ENCODE measurements at regions not wholly inside any gene's neighbourhood (a gene's known extent, or its start where the extent isn't known, plus 50 kb on each side); places are given as distances from the start of the nearest gene placed in this dataset.

DNA sequence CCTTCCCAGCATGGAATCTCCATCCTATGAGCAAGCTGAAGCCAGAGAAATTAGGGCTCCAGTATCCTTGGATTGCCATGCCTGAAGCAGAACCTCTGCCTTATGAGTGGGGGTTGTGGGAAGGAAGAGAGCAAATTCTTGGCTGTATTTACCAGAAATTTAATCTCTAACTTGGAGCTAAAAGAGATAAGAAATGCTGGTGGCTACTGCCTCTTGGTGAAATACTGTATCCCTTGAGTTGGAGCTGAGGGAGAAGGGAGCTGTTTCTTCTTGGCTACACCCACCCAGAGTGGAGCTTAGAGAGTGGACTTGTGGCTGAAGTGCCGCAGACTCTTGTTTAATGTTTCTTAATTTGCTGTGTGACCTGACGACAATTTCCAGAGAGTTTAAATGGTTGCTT, 447.3 kb downstream of the ARHGEF28 start:
- no peak for DNase-seq

DNA sequence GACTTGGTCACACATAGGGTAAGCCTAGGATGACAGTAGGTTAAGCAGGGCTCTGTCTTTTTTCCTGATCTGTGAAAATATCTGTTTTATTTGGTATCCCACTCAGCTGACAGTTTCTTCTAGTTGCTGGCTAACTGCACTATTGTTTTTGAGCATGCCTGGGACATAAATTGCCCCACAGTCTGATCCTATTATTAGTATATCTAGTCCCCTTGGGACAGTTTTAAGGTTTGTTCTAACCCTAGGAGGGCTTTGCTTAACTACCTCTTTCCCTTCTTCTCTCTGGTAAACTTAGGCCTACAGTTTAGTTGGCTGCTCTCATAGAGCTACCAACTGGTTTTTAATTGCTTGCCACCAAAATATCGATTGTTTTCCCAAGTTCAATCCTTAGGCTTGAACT, 446.6 kb downstream of the ARHGEF28 start:
- DNase-seq: no peak

DNA sequence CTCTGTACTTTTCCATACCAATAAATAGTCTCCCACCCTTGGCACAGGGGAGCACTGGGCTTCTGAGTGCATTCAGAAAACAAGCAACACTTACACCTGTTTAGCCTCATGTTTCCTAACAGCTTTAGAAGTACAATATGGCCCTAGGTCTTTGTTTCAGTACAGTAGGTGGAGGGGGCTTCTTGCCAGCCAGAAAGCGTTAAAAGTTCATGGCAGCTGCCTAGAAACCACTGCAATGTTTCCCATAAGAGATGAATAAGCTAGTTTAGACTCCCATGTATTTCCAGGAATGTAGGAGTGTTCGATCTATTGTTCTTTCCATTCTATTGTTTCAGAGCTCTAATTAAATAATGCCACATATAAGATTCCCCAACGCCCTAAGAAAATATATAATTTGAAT, 444.8 kb downstream of the ARHGEF28 start:
- no peak for DNase-seq

DNA sequence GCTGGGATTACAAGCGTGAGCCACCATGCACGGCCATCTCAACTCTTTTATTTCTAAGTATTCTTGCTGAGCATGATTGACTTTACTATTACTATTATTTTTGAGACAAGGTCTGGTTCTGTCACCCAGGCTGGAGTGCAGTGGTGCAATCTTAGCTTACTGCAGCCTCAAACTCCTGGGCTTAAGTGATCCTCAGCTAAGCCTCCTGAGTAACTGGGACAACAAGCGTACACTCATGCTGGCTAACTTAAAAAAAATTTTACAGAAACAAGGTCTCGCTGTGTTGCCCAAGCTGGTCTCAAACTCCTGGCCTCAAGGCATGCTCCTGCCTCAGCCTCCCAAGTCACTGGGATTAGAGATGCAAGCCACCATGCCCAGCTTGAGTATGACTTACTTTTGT, 443.7 kb downstream of the ARHGEF28 start:
- no peak for DNase-seq

DNA sequence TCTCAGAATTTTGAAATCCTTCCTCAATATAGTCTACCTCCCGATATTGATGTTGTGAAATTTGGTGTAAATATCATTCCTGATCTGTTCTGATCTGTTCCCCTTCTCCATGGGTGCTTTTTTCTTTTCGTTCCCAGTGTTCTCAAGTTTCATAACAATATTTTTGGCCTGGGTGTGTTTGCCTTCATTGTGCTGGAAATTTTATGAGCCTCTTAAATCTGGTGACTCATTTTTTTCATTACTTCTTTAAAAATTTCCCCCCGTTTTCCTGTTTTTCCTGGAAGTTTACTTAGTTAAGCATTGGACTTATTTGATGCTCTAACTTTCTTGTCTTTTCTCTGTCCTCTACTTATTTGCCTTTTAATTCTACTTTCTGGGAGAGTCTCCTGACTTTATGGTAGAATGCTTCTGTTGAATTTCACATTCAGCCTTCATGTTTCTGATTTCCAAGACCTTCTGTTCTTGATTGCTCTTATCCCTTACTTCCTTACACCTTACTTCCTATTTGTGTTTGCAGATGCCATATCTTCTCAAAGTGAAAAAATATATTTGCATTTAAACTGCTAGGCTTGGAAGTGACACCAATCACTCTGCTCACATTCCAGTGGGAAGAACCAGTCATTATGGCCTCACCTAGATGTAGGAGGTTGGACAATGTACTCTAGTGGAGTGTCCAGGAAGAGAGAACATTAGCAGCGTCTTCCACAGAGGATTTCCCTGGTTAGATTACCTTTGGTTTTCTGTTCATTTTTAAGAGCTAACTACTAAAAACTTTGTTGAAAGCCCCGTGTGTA, 441.9 kb downstream of the ARHGEF28 start:
- DNase-seq: no peak

DNA sequence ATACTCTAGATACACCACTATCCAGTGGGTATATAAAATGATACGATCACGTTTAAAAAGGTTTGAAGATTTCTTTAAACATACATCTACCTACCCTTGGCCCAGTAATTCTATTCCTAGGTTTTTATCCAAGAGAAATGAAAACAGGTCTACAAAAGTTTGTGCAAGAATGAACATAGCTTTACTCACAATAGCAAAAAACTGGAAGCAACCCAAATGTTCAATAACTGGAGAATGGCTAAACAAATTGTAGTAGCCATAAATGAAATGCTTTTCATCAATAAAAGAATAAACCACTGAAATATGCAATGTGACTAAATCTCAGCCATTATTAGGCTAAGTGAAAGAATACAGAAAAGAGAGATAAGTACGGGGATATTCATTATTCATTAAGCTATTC, 438.9 kb downstream of the ARHGEF28 start:
- no peak for DNase-seq

DNA sequence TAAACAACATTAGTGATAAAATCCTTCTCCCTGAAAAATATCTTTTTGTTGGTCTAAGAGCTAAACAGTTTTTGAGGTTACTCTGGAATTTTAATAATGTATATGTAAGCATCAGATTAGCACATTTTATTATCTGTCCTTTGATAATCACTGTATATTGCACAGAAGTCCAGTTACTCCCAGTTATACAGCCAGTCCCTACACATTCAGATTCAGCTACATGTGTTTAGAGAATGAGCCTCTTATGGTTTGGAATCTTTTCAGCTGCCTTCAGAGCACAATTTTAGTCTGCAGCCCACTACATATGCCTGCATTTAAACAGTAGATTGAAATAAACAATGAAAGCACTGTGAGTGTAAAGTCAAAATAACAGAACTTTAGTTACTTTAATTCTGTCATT, 438.2 kb downstream of the ARHGEF28 start:
- DNase-seq: no peak

DNA sequence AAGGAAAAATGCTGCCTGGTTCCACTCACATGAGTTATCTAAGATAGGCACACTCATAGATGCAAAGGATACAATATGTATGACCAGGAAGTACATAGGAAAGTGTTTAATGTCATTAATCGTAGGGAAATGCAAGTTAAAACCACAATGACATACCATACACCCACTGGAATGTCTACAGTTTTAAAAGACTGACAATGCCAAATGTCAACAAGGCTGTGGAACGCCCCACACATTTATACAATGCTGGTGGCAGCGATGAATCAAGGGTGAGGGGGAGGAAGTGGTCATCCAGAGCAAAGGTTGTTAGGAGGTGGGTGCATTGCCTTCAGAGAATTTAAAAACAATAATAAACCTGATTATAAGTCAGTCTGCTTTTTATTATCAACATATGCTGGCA, 437.8 kb downstream of the ARHGEF28 start:
- DNase-seq: no peak

DNA sequence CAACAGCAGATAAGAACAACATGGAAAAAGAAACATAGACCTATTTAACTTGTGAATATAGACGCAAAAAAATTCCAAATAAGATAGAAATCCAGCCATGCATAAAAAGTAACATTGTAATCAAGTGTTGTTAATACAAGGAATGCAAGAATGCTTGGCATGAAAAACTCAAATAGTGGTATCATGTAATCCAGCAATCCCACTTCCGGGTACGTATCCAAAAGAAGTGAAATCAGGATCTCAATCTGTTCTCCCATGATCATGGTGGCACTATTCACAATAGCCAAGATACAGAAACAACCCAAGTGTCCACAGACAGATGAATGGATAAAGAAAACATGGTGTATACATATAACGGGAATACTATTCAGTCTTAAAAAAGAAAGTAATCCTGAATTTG, 437.4 kb downstream of the ARHGEF28 start:
- DNase-seq: no peak

DNA sequence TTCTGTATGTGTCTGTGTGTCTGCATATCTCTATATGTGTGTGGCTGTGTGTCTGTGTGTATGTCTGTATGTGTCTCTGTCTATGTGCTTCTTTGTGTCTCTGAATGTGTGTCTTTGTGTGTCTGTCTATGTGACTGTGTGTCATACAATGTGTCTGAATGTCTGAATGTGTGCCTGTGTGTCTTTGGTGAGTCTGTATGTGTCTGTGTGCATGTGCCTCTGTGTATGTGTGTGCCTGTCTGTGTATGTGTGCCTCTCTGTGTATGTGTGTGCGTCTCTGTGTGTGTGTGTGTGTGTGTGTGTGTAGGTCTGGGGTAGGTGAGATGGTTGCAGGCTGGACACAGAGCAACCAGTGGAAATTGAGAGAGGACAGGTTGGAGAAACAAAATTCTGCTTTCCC, 435.3 kb downstream of the ARHGEF28 start:
- no peak for DNase-seq

DNA sequence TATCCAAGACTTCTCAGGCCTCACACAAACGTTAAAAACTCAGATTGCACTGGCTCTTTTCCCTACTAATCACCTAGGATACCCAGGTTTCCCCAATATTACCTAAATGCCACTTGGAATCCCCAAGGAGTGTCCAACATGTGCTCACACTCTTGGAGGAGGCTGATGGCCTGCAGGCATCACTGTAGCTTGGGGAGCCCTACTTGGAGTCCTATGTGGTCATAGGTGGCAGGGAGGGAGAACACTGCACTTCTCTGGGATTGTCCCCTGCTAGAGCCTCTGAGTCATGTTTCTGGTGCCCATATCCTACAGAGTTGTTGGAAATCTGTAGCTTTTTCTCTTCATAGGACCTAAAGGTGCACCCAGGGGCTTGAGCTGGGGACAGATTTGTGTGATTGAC, 433.7 kb downstream of the ARHGEF28 start:
- no peak for DNase-seq

DNA sequence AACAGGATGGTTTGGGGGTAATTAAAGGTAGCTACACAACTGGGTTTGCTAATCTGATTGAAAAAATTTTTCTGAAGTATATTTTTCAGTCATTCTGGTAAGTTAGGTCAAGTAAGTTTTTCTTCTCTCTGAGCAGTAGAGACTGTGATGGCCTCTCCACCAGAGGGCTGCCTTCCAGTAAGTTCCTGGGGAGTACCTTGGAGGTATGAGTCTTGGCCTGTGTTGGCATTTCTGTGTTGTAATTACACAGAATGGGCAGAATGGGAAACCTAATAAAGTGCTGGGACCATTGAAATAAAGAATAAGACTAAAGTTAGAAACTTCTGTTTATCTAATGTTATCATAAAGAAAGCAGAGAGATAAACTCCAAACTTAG, 430.8 kb downstream of the ARHGEF28 start:
- peak in 1 of 6 experiments; percentile 3 for DNase-seq

DNA sequence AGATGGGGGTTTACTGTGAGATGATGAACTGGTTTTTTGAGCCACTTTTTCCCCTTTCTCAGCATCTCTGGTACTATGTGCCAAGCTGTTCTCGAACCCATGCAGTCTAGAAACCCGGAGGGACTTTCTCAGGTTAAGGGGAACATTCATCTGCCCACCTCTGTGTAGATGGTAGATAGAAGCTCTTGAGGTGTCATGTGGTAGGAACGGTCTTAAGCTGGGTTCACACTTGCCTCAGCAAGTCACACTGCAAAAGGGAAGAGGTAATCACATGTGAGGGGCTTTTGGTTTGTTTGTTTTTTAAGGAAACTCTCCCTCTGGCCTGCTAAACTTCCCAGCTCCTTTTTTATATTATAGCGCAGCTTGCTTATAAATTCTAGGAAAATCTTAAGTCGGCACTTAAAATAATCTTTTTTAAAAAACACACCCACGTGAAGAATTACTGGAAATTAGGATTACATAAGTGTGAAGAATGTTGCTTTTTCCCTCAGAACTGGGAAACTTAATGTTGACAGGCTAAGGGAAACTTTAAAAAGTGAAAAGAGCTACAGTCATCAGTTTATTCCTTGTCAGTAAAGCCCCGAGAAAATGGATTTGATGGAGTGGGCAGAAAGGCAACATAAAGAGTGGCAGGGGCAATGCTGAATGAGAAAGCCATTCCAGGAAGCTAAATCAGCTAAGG, 430.3 kb downstream of the ARHGEF28 start:
- no peak for DNase-seq

DNA sequence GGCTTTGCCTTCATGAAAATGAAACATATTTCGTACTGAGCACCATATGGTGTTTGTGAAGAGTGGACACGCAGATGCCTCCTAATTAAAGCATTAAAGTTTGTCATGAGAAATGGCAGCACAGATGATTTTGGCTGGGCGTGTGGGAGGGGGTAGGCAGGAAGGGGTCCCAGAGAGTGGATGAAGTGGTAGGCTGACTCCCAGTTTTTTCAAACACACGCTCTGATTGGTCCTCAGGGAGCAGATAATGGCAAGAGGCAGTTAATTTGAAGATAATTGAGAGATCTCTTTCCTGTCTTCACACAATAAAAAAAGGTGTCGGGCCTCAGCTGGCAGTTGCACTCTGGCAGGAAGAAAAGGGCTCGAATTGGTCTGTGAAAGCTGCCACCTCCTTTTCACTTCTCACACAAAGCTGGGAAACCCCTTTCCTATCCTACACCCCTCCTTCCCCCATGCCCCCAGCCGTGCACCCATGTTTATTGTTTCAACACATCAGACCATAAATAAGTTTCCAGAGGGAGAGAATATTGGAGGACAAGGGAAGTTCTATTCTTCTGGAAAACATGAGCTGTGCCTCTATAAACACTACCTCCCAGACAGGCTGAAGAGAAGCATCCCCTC, 429.6 kb downstream of the ARHGEF28 start:
- DNase-seq: no peak

DNA sequence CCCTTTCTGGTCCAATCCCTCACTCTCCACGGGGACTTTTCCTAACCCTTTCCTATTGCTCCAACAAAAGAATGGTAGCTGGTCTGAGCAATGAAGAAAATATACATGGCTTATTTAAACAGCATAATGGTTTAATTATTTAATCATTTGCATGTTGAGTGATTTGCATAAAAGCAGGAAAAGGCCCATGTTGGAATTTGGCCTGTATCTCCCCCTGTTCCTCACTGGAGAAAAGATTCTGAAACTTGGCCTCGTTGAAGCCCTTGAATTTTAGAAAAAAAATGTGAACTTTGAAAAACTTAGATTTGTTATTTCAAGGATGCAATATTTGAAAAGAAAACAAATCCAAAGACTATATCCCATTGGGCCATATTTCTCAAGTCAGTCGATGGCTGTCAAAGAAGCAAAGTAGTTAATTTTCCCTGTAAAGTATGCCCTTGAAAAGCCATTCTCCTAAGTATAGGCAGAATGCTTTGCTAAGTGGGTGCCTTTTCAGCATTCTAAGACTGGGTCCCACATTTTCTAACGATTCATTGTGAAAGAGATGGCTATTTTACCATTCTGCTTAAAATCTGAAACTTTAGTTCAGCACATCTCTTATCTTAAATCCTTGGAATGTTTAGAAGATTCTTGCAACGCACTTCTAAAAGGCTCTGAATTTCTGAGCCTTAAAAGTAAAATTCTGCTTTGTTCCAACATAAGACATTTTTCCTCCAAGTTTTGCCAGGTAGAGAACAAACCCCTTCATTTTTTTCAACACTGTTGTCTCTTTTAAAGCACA, 428.8 kb downstream of the ARHGEF28 start:
- no peak for DNase-seq

DNA sequence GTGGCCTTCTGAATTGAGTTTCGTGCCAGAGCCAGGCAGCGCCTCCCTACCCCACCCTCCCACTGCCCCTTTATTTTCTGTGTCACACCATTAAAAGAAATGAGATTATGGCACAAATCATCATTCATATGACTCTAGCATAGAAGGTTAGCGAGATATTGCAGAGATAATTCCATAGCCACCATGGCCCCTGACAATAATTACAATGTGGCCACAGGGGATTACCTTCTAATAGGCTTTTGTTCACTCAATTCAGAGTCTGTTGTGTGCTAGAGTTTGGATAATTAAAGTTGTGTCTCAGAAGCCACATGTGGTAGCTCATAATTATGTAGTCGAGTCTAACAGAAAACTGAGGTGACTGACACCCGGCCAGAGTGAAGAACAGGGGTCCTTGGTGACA, 428.1 kb downstream of the ARHGEF28 start:
- no peak for DNase-seq

DNA sequence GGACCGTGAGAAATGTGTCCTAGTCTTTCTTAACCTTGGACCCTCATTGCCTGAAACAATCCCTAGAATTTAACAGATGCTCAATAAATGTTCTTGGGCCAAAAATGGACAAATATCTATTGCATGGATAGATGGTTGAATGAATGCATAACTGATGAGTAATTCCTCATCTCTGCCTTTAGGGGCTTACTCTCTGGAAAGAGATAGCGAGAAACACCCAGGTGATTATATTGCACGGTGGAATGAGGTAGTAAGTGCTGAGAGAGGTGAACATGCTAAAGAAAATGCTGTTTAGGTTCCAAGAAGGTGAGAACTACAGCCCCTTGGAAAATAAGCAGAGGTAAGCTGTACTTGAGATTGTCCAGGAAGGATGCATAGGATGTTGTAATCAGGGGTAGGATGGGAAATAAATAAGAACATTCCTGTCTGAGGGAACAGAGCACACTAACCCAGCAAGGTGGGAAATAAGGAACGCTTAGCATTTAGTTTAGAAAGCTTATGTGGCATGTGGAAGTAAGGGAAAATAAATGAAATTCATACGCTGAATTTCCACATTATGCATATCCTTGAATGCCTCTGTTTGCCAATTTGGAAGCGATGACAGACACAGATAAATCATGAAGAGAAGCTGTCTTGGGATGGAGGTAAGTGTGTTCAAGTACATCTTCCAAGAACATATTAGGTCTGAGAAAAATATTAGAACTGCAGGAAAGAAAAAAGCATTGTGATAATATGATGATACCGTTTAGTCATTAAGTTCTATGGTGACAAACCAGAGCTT, 426.6 kb downstream of the ARHGEF28 start:
- no peak for DNase-seq

DNA sequence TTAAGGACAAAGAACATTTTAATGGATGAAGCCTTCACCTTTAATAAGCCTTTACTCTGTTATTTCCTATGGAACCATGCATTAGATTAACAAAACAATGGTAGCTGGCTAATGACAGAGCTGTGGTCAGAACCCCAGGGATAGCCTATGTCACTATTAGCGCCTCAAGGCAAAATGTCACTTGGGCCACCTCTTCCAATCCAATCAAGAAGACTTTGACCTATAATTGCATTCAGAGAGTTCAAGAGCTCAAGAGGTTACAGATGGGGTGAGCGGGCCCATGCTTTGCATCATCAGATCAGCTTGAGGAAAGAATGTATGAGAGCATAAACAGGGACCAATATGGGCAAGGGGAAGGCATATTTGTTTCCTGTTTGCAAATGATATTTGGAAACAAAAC, 425.1 kb downstream of the ARHGEF28 start:
- no peak for DNase-seq

DNA sequence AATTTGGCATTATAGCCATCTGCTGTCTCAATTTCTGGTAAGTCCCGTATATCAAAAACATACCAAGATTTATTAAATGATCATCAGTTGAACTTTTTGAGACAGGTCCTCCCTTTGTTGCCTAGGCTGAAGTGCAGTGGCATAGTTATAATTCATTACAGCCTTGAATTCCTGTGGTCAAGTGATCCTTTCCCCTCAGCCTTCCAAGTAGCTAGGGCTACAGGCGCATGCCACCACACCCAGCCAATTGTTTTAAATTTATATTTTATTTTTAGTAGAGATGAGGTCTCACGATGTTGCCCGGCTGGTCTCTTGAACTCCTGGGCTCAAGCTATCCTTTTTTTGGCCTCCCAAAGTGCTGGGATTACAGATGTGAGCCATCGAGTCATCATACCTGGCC, 418.9 kb downstream of the ARHGEF28 start:
- no peak for DNase-seq

DNA sequence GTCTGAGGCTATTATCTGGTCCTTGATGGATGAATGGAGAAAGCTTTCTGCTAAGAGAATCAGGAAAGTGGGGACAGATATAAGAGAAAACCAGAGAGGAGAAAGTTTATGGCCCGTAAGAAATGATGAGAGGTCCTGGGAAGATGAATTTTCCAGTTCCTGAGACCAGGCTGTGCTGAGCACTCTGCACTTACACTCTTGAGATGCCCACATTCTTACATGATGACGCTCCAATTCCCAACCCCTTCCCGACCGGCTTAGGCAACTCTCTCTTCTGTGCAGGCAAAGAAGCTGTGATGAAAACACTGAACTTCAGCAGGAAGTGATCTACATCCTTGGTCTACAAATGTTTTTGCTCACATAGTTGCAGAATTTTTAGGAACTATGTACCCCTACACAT, 417.0 kb downstream of the ARHGEF28 start:
- no peak for DNase-seq

DNA sequence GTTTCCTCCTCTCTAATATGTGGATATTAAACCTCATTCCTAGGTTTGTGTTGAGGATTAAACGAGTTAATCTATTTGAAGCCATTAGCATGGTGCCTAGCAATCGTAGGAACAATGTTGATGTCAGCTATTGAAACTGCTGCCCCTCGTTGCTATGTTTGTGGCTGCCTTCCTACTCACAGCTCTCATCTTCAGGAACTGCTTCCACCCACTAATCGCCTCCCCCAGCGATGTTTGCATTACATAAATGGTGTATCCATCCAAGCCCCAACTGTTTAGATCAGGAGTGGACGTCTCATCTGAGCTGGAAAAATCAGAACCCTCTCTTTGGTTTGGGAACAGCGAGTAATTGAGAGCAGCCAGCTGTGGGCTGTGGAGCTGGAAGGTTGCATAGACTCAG, 416.6 kb downstream of the ARHGEF28 start:
- DNase-seq: no peak

DNA sequence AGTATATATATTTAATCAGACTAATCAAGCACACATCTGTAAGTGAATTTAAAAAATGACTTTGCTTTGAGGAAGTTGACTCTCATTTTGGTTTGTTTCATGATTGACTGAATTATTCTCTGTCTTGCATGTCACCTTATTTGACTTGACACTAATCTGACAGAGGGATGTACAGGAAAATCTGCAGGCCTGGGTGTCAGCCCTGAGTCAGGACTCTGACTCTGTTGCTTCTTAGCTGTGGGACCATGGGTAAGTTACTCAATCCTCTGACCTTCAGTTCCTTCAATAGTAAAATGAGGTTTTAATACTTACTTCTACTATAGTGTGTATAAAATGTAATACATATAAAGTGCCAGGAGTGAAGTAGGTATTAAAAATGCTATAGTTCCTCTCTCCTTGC, 415.9 kb downstream of the ARHGEF28 start:
- DNase-seq: no peak
